ENCODE measurements at regions not wholly inside any gene's neighbourhood (a gene's known extent, or its start where the extent isn't known, plus 50 kb on each side); places are given as distances from the start of the nearest gene placed in this dataset.

DNA sequence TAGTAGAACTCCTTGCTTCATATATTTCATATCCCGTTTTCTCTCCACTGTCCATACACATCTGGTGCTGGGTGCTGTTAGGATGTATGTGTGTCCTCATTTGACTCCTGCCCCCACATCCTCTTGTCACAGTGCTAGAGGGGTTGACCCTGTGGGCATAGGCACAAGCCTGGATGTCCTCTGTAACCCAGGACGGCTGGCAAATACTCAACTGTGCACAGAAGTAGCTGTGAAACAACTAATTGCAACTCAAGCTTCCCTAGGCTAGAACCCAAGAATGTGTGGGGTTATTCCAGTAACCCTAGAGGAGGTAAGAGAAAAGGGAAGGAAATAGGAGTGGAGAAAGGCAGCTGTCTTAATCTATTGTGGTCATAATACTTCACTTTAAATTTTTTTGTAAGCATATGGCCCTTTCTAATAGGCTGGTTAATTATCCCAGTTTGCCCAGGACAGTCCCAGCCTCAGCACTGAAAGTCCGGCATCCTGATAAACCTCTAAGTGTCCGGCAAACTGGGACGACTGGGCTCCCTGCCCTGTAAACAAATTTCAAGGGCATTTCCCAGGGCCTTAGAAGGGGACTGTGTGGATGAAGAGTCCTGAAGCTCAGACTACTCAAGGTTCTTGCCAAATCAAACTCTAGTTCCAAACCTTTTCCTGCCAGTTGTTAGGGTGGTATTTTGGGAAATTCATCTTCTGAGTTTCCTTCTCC lies 283.2 kb upstream of the CELF2 start:
- no peaks in the 10 kb centered on the region for H3K9me1 ChIP-seq (replicated peaks; ENCODE audit: control insufficient read depth, extremely low read depth, insufficient read depth, low read length)
- H3K9ac ChIP-seq (replicated peaks; ENCODE audit: extremely low read depth, insufficient read depth, low read length), result no peak overlapping the region
- intact Hi-C loops (cut with micrococcal nuclease) (no loop called here), dilution Hi-C loops (cut with MboI; ENCODE audit: extremely low pct_ligation_motif_present, low sequenced_read_pairs) (no loop called here)
- no peak overlapping the region for H3K27ac ChIP-seq (ENCODE audit: insufficient read depth, low read depth, low read length)
- no peak for TF ChIP-seq FOS (IDR thresholded peaks at IDR 0.05; ENCODE audit: borderline replicate concordance, insufficient read depth, low read length)
- TF ChIP-seq, protein P1, sequence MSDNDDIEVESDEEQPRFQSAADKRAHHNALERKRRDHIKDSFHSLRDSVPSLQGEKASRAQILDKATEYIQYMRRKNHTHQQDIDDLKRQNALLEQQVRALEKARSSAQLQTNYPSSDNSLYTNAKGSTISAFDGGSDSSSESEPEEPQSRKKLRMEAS (IDR thresholded peaks at IDR 0.05; ENCODE audit: insufficient read depth, insufficient read length), result no peak
- TF ChIP-seq POLR2A (IDR thresholded peaks at IDR 0.05; ENCODE audit: low read depth, low read length), result no peak
- TF ChIP-seq, protein P2, sequence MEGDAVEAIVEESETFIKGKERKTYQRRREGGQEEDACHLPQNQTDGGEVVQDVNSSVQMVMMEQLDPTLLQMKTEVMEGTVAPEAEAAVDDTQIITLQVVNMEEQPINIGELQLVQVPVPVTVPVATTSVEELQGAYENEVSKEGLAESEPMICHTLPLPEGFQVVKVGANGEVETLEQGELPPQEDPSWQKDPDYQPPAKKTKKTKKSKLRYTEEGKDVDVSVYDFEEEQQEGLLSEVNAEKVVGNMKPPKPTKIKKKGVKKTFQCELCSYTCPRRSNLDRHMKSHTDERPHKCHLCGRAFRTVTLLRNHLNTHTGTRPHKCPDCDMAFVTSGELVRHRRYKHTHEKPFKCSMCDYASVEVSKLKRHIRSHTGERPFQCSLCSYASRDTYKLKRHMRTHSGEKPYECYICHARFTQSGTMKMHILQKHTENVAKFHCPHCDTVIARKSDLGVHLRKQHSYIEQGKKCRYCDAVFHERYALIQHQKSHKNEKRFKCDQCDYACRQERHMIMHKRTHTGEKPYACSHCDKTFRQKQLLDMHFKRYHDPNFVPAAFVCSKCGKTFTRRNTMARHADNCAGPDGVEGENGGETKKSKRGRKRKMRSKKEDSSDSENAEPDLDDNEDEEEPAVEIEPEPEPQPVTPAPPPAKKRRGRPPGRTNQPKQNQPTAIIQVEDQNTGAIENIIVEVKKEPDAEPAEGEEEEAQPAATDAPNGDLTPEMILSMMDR (IDR thresholded peaks at IDR 0.05; ENCODE audit: extremely low read depth in 1 of 2, insufficient read depth in 1 of 2, low read depth in 1 of 2, low read length in 2 of 2), result no peak
- TF ChIP-seq GATA2 (IDR thresholded peaks at IDR 0.05; ENCODE audit: insufficient read depth, insufficient read length, low read depth, low read length), result no peak
- no peak for TF ChIP-seq JUN (IDR thresholded peaks at IDR 0.05; ENCODE audit: borderline replicate concordance, insufficient read depth, insufficient read length, low read depth)
- no peak for TF ChIP-seq MYC (IDR thresholded peaks at IDR 0.05; ENCODE audit: low read depth, low read length)
- no peak for TF ChIP-seq POLR2AphosphoS5 (IDR thresholded peaks at IDR 0.05; ENCODE audit: insufficient read depth, low read depth, low read length)
- no peak for TF ChIP-seq EZH2 (IDR thresholded peaks at IDR 0.05; ENCODE audit: borderline replicate concordance, low read depth, low read length, severe bottlenecking)
- DNase-seq (ENCODE audit: low read depth, low spot score), result no peak
- no peaks in the 10 kb centered on the region for H4K20me1 ChIP-seq (replicated peaks; ENCODE audit: control insufficient read depth, extremely low read depth, insufficient read depth, low read length)
- ChIA-PET POLR2A (no interaction called here), CTCF (no interaction called here)
- no peak for FAIRE-seq
- no TSS peak for BruUV-seq (replicated peaks)
- H3K4me2 ChIP-seq (ENCODE audit: insufficient read depth, low read length), result no peak overlapping the region
- no peak overlapping the region for H3K4me3 ChIP-seq (replicated peaks in 1 of 3; ENCODE audit: insufficient read depth in 1 of 3, low read depth in 1 of 3, low read length in 3 of 3)
- no peaks in the 10 kb centered on the region for H3K27me3 ChIP-seq (ENCODE audit: control insufficient read depth in 2 of 2, insufficient read depth in 2 of 2, low read length in 2 of 2)
- no peak overlapping the region for H2AFZ ChIP-seq (ENCODE audit: low read depth, low read length)
- H3K4me1 ChIP-seq (ENCODE audit: control insufficient read depth, extremely low read depth, insufficient read depth, low read length), result no peaks in the 10 kb centered on the region
- no peaks in the 10 kb centered on the region for H3K36me3 ChIP-seq (ENCODE audit: control insufficient read depth in 2 of 2, extremely low read depth in 1 of 2, insufficient read depth in 2 of 2, low read length in 2 of 2)
- H3K79me2 ChIP-seq (ENCODE audit: control insufficient read depth, insufficient read depth, low read length), result no peaks in the 10 kb centered on the region
- no peaks in the 10 kb centered on the region for H3K9me3 ChIP-seq (replicated peaks; ENCODE audit: control insufficient read depth, insufficient read depth, low read length)

Measured in endothelial cell of umbilical vein (primary cell).